Urinary bladder (tissue), 3 donors: ENCODE measurements at regions not wholly inside any gene's neighbourhood (a gene's known extent, or its start where the extent isn't known, plus 50 kb on each side); places are given as distances from the start of the nearest gene placed in this dataset.

Experiments used
- DNase-seq: peaks from one replicate; pipeline ENCODE4 v3.0.0-alpha.2; 2015; ENCODE audit errors: extremely low spot score
- H3K27ac ChIP-seq: one replicate; pipeline ENCODE4 v1.5.1; 2013; ENCODE audit warnings: low read depth, mild to moderate bottlenecking, moderate library complexity
- H3K36me3 ChIP-seq: one replicate; pipeline ENCODE4 v1.6.1; 2013; ENCODE audit warnings: mild to moderate bottlenecking, moderate library complexity; ENCODE audit not compliant: insufficient read depth
- H3K4me1 ChIP-seq: one replicate; pipeline ENCODE4 v1.6.1; 2013; ENCODE audit warnings: mild to moderate bottlenecking, moderate library complexity; ENCODE audit not compliant: insufficient read depth
- H3K4me3 ChIP-seq: one replicate; pipeline ENCODE4 v1.5.1; 2013; ENCODE audit warnings: low read depth, low read length
- WGBS: extraction: QIAGEN DNeasy Blood & Tissue Kit; methylation state at CpG from one replicate; pipeline ENCODE4 v1.1.7; 2013; 5-methylcytosine and 5-hydroxymethylcytosine counted together
- donor health status: healthy with polysubstance abuse.
- donor health status: healthy.

DNA sequence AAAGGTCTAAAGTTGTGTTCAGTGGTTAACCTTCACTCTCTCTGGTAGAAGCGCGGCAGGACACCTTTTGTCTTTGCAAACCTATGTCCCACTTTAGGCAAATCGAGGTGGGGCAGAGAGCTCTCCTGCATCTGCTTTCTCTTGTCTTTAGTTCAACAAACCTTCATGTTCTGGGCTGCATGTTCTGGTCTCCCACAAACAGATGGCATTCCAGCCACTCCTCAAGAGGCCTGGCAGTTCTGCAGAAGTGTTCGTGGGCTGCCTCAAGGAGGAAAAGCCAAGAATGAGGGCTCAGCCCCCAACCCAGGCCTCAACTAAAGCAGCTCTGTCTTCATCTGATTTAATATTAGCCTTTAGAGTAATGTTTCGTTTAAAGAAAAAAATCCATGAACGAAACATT, 82.2 kb downstream of the SOD2 start:
- Histone ChIP-seq H3K27ac (no peak overlapping the region), H3K36me3 (no peaks in the 10 kb centered on the region), H3K4me3 (no peak overlapping the region), H3K4me1 (no peaks in the 10 kb centered on the region)
- WGBS, result 93% methylated on average over 6 of the region's 6 CpGs
- no peak for DNase-seq

GRCh38 chr6:159609652-159610178, 83.3 kb downstream of the SOD2 start:
- H3K4me3 ChIP-seq, result no peak overlapping the region
- DNase-seq, result no peak
- no peaks in the 10 kb centered on the region for H3K36me3 ChIP-seq
- H3K4me1 ChIP-seq, result no peaks in the 10 kb centered on the region
- 53% methylated on average over 2 of the region's 2 CpGs for WGBS
- no peak overlapping the region for H3K27ac ChIP-seq

GRCh38 chr6:159608961-159609651, 83.9 kb downstream of the SOD2 start:
- no peak for DNase-seq

DNA sequence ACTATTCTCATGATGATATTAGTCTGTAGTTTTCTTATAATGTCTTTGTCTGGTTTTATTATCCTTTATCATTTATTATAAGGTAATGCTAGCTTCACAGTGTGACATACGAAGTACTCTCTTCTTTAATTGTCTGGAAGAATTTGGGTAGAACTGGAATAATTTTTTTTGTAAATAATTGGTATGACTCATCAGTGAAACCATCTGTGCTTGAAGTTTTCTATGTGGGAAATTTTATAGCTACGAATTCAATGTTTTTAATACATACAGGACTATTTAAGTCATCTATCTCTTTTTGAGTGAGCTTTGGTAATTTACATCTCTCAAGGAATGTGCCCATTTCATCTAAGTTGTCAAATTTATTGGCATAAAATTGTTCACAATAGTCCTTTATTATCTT, 86.3 kb downstream of the SOD2 start:
- WGBS, result 66% methylated on average over 2 of the region's 2 CpGs
- Histone ChIP-seq H3K4me3 (no peak overlapping the region), H3K4me1 (no peaks in the 10 kb centered on the region), H3K27ac (no peak overlapping the region), H3K36me3 (no peaks in the 10 kb centered on the region)
- no peak for DNase-seq

More at GRCh38 chr6:159608961-159609651, 83.9 kb downstream of the SOD2 start:
- Histone ChIP-seq H3K4me3 (no peak overlapping the region), H3K4me1 (no peaks in the 10 kb centered on the region), H3K27ac (no peak overlapping the region), H3K36me3 (no peaks in the 10 kb centered on the region)
- 58% methylated on average over 6 of the region's 6 CpGs for WGBS

- no peak overlapping the region for H3K4me3 ChIP-seq
- H3K36me3 ChIP-seq, result no peaks in the 10 kb centered on the region
- no peak overlapping the region for H3K27ac ChIP-seq
- DNase-seq, result no peak
- WGBS, result 79% methylated on average over 6 of the region's 6 CpGs
- no peaks in the 10 kb centered on the region for H3K4me1 ChIP-seq
Observed at GRCh38 chr6:159604443-159604956, 88.5 kb downstream of the SOD2 start.

GRCh38 chr6:159602431-159603041, 90.5 kb downstream of the SOD2 start:
- Histone ChIP-seq H3K27ac (no peak overlapping the region), H3K4me3 (no peak overlapping the region), H3K4me1 (no peaks in the 10 kb centered on the region), H3K36me3 (no peaks in the 10 kb centered on the region)
- no peak for DNase-seq
- 58% methylated on average over 23 of the region's 23 CpGs for WGBS

DNA sequence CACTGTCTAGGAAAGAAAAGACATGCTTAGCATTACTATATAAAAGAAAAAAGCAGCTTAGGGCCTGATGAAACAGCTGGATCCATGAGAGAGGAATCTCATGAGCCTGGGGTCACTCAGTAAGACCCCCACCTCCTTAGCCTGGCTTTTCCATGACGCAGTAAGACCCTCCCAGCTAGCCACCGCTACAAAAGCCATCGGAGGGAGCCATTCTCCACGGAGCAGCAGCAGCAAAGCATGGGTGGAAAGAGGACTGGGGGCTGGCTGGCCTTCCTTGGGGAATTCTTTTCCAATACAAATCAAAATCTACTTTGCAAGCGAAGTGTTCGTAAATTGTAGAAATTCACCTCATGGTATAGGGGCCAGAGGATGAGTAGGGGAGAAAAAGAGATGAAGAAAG, 91.8 kb downstream of the SOD2 start:
- Histone ChIP-seq H3K4me3 (no peak overlapping the region), H3K36me3 (no peaks in the 10 kb centered on the region)
- 77% methylated on average over 6 of the region's 6 CpGs for WGBS

DNA sequence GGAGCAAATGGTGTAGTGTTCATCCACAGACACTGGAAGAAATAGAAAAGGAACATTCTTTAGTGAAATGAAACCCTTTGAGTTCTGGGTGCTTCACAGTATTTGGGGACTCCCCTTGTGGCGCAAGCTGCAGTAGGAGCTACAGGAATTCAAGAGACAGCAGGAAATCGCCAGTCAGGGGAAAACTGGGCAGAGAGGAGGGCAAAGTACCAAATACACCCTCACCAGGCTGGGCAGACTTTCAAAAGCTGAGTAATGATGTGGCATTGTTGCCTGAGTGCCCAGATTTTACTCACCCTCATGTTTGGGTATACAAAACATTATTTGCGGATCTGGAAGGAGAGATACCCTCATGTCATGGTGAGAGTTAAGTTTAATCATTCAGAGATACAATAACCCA, 97.9 kb downstream of the SOD2 start:
- H3K27ac ChIP-seq, result no peak overlapping the region
- no peak overlapping the region for H3K4me3 ChIP-seq
- no peaks in the 10 kb centered on the region for H3K36me3 ChIP-seq
- 85% methylated on average over 3 of the region's 3 CpGs for WGBS
- no peak for DNase-seq
- H3K4me1 ChIP-seq, result no peaks in the 10 kb centered on the region

More for the DNA sequence above, 91.8 kb downstream of the SOD2 start:
- Histone ChIP-seq H3K4me1 (no peaks in the 10 kb centered on the region), H3K27ac (no peak overlapping the region)
- DNase-seq, result no peak

GRCh38 chr6:159594750-159595117, 98.3 kb downstream of the SOD2 start:
- H3K4me3 ChIP-seq, result no peak overlapping the region
- H3K27ac ChIP-seq, result no peak overlapping the region
- 61% methylated on average over 1 of the region's 1 CpG for WGBS
- no peaks in the 10 kb centered on the region for H3K4me1 ChIP-seq
- no peak for DNase-seq
- H3K36me3 ChIP-seq, result no peaks in the 10 kb centered on the region

GRCh38 chr6:159594106-159594749, 98.8 kb downstream of the SOD2 start:
- H3K4me1 ChIP-seq, result no peaks in the 10 kb centered on the region
- WGBS, result 81% methylated on average over 7 of the region's 7 CpGs
- DNase-seq, result no peak
- H3K4me3 ChIP-seq, result no peak overlapping the region
- H3K27ac ChIP-seq, result no peak overlapping the region
- H3K36me3 ChIP-seq, result no peaks in the 10 kb centered on the region

DNA sequence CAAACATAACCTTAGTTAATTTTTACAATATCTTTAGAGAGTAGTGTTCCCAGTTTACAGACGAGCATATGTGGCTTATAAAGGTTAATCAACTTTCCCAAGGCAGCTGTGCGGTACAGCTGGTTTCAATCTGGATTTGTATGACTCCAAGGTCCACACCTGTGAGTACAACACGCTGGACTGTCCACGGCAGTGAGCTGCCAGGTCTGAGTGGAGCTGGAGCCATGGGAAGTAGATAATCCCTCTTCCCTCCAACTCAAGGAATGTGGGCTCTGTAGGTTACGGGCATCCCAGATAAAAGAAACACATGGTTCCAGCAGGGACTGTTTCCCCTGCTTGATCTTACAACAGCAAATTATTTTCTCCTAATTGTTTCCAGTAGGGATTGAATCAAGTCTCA, 102.2 kb downstream of the SOD2 start:
- Histone ChIP-seq H3K4me3 (no peak overlapping the region), H3K27ac (no peak overlapping the region), H3K4me1 (no peaks in the 10 kb centered on the region), H3K36me3 (no peaks in the 10 kb centered on the region)
- WGBS, result 58% methylated on average over 5 of the region's 5 CpGs
- DNase-seq, result no peak

DNA sequence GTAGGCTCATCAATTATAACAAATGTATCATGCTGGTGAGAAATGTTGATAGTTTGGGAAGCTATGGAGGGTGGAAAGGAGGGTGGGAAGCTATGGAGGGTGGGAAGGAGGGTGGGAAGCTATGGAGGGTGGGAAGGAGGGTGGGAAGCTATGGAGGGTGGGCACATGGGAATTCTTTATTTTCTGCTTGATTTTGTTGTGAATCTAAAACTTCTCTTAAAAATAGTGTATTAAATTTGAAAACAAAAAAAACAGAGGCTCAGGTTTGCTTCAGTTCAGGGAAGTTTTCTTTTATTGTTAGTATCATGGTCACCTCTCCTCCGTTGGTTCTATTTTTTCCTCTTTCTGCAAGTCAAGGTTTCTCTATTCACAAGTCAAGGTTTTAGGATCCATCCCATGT, 106.4 kb downstream of the SOD2 start:
- DNase-seq, result no peak
- H3K4me3 ChIP-seq, result no peak overlapping the region
- 93% methylated on average over 1 of the region's 1 CpG for WGBS
- H3K27ac ChIP-seq, result no peak overlapping the region
- no peaks in the 10 kb centered on the region for H3K4me1 ChIP-seq
- H3K36me3 ChIP-seq, result no peaks in the 10 kb centered on the region

- no peak overlapping the region for H3K4me3 ChIP-seq
- WGBS, result 91% methylated on average over 8 of the region's 8 CpGs
- H3K4me1 ChIP-seq, result no peaks in the 10 kb centered on the region
- H3K36me3 ChIP-seq, result no peaks in the 10 kb centered on the region
- no peak for DNase-seq
- H3K27ac ChIP-seq, result no peak overlapping the region
Observed at GRCh38 chr6:159582736-159583135, 110.3 kb downstream of the SOD2 start.

- Histone ChIP-seq H3K4me1 (no peaks in the 10 kb centered on the region), H3K4me3 (no peak overlapping the region), H3K36me3 (no peaks in the 10 kb centered on the region), H3K27ac (no peak overlapping the region)
- DNase-seq, result no peak
- 88% methylated on average over 5 of the region's 5 CpGs for WGBS
Observed at GRCh38 chr6:159578629-159579028, 114.4 kb downstream of the SOD2 start.
